ENCODE measurements at regions not wholly inside any gene's neighbourhood (a gene's known extent, or its start where the extent isn't known, plus 50 kb on each side); places are given as distances from the start of the nearest gene placed in this dataset.

DNA sequence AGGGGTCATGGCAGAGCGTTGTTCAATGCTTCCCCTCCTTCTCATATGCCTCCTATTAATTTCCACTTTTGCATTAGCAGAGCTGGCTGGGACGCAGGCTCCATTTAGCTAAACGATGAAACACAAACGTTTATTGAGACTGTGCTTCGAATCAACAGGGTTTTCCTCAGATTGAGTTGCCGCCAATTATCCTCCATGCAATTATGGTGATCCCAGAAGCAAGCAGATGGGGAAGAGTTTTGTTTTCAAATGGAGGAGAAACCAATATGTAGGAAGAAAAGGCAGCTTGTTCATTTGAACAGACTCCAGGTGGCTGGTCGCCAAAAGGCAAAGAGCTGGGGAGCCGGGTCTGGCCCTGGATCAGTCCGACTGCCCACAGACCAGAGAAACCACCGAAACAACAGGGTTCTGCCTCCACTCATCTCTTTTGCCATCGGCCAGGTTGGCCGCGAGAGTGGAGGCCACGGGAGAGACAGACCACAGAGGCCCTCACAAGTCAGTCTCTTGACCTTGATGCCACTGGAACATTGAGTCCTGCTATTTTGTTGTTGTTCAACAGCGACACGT, 184.8 kb downstream of the GBA3 start:
- no peak overlapping the region for H3K27ac Mint-ChIP-seq
- no peak overlapping the region for H3K27ac ChIP-seq (ENCODE audit: low read length)
- no peaks in the 10 kb centered on the region for H3K36me3 ChIP-seq (ENCODE audit: control insufficient read depth in 2 of 2, extremely low read depth in 1 of 2, insufficient read depth in 1 of 2, low read length in 1 of 2)
- no peaks in the 10 kb centered on the region for H3K4me1 Mint-ChIP-seq
- ATAC-seq (replicated peaks in 1 of 4) (no peak), DNase-seq (no peak)
- ChIA-PET POLR2A (no interaction called here), CTCF (no interaction called here)
- 94% methylated on average over 9 of the region's 16 CpGs for WGBS (ENCODE audit: insufficient coverage)
- no peak overlapping the region for H3K4me3 Mint-ChIP-seq
- H3K4me1 ChIP-seq (ENCODE audit: control insufficient read depth in 1 of 2, extremely low read depth in 1 of 2, insufficient read depth in 2 of 2, low read length in 2 of 2) = no peaks in the 10 kb centered on the region
- H3K9me3 Mint-ChIP-seq = peaks cover 0 to 4% (median 4%) of the 10 kb centered on the region in 3 donors
- H3K9me3 ChIP-seq = no peaks in the 10 kb centered on the region
- H3K27me3 ChIP-seq (replicated peaks in 1 of 2; ENCODE audit: control insufficient read depth in 2 of 2, extremely low read depth in 1 of 2, insufficient read depth in 2 of 2, low read length in 1 of 2) = no peaks in the 10 kb centered on the region
- no peaks in the 10 kb centered on the region for H3K36me3 Mint-ChIP-seq
- no peak overlapping the region for H3K4me3 ChIP-seq (ENCODE audit: control insufficient read depth in 1 of 2, extremely low read depth in 1 of 2, low read length in 1 of 2)
- peaks cover 0 to 3% of the 10 kb centered on the region in 2 donors for H3K27me3 Mint-ChIP-seq

DNA sequence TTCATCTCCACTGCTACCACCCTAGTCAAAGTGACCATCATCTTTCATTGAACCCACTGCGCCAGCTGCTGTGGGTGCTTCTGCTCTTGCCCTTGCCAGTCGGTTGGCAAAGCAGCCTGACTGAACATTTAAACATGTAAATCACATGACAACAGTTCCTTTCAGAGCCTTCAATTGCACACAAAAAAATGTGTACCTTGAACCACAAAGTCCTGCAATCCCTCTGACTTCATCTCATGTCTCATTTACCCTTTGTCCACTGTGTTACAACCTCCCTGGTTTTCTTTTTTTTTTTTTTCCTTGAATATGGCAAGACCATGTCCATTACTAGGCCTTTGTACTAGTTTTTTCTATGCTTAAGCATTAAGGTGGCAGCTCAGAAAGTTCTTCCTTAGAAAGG, 183.5 kb downstream of the GBA3 start:
- Mint-ChIP-seq H3K4me1 (no peaks in the 10 kb centered on the region), H3K4me3 (no peak overlapping the region), H3K27me3 (peaks cover 0 to 3% of the 10 kb centered on the region in 2 donors), H3K36me3 (no peaks in the 10 kb centered on the region), H3K9me3 (peaks cover 0 to 4% (median 0%) of the 10 kb centered on the region in 3 donors), H3K27ac (no peak overlapping the region)
- no peak overlapping the region for H3K27ac ChIP-seq (ENCODE audit: low read length)
- no peaks in the 10 kb centered on the region for H3K27me3 ChIP-seq (replicated peaks in 1 of 2; ENCODE audit: control insufficient read depth in 2 of 2, extremely low read depth in 1 of 2, insufficient read depth in 2 of 2, low read length in 1 of 2)
- ATAC-seq (replicated peaks in 1 of 4) = no peak
- ChIA-PET CTCF (no interaction called here), POLR2A (no interaction called here)
- no peaks in the 10 kb centered on the region for H3K9me3 ChIP-seq
- no peaks in the 10 kb centered on the region for H3K36me3 ChIP-seq (ENCODE audit: control insufficient read depth in 2 of 2, extremely low read depth in 1 of 2, insufficient read depth in 1 of 2, low read length in 1 of 2)
- whole genome bisulfite sequencing (ENCODE audit: insufficient coverage) = 85% methylated on average over 2 of the region's 2 CpGs
- H3K4me3 ChIP-seq (ENCODE audit: control insufficient read depth in 1 of 2, extremely low read depth in 1 of 2, low read length in 1 of 2) = no peak overlapping the region
- no peak for DNase-seq
- no peaks in the 10 kb centered on the region for H3K4me1 ChIP-seq (ENCODE audit: control insufficient read depth in 1 of 2, extremely low read depth in 1 of 2, insufficient read depth in 2 of 2, low read length in 2 of 2)

DNA sequence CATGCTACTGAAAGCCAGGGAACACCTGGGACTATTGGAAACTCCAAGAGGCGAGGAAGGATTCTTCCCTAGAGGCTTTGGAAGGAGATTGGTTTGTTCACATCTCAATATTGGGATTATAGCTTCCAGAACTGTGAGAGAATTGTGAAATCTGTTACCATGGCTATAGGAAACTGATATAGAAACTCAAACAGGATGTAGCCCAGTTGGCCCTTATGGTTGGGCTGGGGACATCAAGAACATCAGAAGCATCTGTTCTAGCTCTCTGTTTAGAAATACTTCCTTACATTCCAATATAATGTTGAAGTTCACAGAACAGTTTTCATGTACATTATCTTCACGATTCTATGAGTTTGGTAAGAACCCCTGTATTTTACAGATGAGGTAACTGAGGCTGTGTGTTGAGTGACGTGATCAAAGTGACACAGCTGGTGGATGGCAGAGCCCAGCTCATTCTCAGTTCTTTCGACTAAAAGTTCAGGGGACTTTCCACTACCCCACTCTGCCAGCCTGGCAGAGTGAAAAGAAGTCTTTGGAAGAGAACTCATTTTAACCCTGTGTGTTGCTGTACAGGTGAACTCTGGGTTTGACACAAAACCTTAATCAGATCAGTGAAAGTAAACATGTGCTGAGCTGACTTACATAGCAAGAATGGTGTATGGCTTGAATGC, 183.0 kb downstream of the GBA3 start:
- H3K36me3 Mint-ChIP-seq = no peaks in the 10 kb centered on the region
- Histone ChIP-seq H3K27ac (ENCODE audit: low read length) (no peak overlapping the region), H3K9me3 (no peaks in the 10 kb centered on the region), H3K4me1 (ENCODE audit: control insufficient read depth in 1 of 2, extremely low read depth in 1 of 2, insufficient read depth in 2 of 2, low read length in 2 of 2) (no peaks in the 10 kb centered on the region), H3K27me3 (replicated peaks in 1 of 2; ENCODE audit: control insufficient read depth in 2 of 2, extremely low read depth in 1 of 2, insufficient read depth in 2 of 2, low read length in 1 of 2) (no peaks in the 10 kb centered on the region), H3K36me3 (ENCODE audit: control insufficient read depth in 2 of 2, extremely low read depth in 1 of 2, insufficient read depth in 1 of 2, low read length in 1 of 2) (no peaks in the 10 kb centered on the region), H3K4me3 (ENCODE audit: control insufficient read depth in 1 of 2, extremely low read depth in 1 of 2, low read length in 1 of 2) (no peak overlapping the region)
- 11% methylated on average over 1 of the region's 4 CpGs for WGBS (ENCODE audit: insufficient coverage)
- ATAC-seq (replicated peaks in 1 of 4) = no peak
- no peak overlapping the region for H3K27ac Mint-ChIP-seq
- H3K4me1 Mint-ChIP-seq = no peaks in the 10 kb centered on the region
- no peak overlapping the region for H3K4me3 Mint-ChIP-seq
- no peak for DNase-seq
- ChIA-PET POLR2A (no interaction called here), CTCF (no interaction called here)
- H3K9me3 Mint-ChIP-seq = peaks cover 0 to 4% (median 0%) of the 10 kb centered on the region in 3 donors
- no peaks in the 10 kb centered on the region for H3K27me3 Mint-ChIP-seq

DNA sequence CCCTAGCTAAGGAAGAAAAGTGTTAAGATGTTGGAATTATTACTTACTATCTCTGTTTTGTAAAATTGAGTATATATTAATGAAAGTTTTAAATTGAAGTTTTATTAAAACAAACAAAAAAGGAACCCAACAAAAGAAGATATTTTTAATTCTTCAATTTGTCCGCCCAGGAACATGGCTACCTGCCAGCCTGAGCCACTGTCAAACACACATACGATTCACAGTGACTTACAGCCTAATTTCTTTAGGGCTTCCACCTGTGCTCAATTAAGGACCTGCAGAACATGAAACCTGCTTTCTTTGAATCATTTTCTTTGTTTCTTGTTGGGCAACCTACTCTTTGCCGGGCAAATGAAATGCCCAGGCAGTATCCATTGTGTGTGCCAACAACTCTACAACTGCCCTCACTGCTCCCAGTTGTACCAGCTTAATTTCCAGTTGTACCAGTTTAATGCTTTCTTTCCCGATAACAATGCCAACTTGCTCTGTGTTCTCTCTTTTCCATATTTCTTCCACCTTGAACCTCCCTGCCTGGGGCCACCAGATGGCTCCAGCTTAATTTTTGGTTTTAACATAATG, 181.7 kb downstream of the GBA3 start:
- Histone ChIP-seq H3K36me3 (ENCODE audit: control insufficient read depth in 2 of 2, extremely low read depth in 1 of 2, insufficient read depth in 1 of 2, low read length in 1 of 2) (no peaks in the 10 kb centered on the region), H3K9me3 (no peaks in the 10 kb centered on the region), H3K4me1 (ENCODE audit: control insufficient read depth in 1 of 2, extremely low read depth in 1 of 2, insufficient read depth in 2 of 2, low read length in 2 of 2) (no peaks in the 10 kb centered on the region), H3K4me3 (ENCODE audit: control insufficient read depth in 1 of 2, extremely low read depth in 1 of 2, low read length in 1 of 2) (no peak overlapping the region), H3K27ac (ENCODE audit: low read length) (no peak overlapping the region), H3K27me3 (replicated peaks in 1 of 2; ENCODE audit: control insufficient read depth in 2 of 2, extremely low read depth in 1 of 2, insufficient read depth in 2 of 2, low read length in 1 of 2) (no peaks in the 10 kb centered on the region)
- 84% methylated on average over 4 of the region's 4 CpGs for WGBS (ENCODE audit: insufficient coverage)
- no peak for DNase-seq
- CTCF ChIA-PET = no interaction called here
- peaks cover 0 to 4% (median 0%) of the 10 kb centered on the region in 3 donors for H3K9me3 Mint-ChIP-seq
- H3K4me1 Mint-ChIP-seq = no peaks in the 10 kb centered on the region
- no peaks in the 10 kb centered on the region for H3K36me3 Mint-ChIP-seq
- POLR2A ChIA-PET = no interaction called here
- H3K27me3 Mint-ChIP-seq = no peaks in the 10 kb centered on the region
- H3K27ac Mint-ChIP-seq = no peak overlapping the region
- no peak overlapping the region for H3K4me3 Mint-ChIP-seq
- ATAC-seq (replicated peaks in 1 of 4) = no peak

DNA sequence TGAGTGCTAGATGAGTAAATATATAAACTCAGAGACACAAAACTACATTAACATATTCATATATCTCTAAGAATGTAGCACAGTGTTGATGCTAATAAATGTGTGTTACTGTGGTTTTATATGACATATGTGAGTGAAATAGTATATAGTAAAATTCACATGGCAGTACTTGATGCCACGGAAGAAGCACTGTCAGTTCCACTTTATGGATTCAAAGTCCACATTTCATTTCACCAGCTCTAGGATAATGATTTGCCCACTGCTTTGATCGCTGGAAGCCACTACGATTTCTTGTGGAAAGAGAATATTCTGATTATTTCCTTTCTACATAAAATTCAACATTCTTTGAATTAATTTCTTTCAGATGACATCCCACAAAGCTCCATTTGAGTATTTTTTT, 181.2 kb downstream of the GBA3 start:
- H3K27ac ChIP-seq (ENCODE audit: low read length) = no peak overlapping the region
- POLR2A ChIA-PET = no interaction called here
- no peaks in the 10 kb centered on the region for H3K9me3 ChIP-seq
- no CpG with 5 or more reads among the region's 3 CpGs for WGBS (ENCODE audit: insufficient coverage)
- Mint-ChIP-seq H3K27ac (no peak overlapping the region), H3K4me3 (no peak overlapping the region), H3K9me3 (peaks cover 0 to 4% (median 0%) of the 10 kb centered on the region in 3 donors), H3K4me1 (no peaks in the 10 kb centered on the region), H3K36me3 (no peaks in the 10 kb centered on the region), H3K27me3 (no peaks in the 10 kb centered on the region)
- no peak for ATAC-seq (replicated peaks in 1 of 4)
- DNase-seq = no peak
- no peak overlapping the region for H3K4me3 ChIP-seq (ENCODE audit: control insufficient read depth in 1 of 2, extremely low read depth in 1 of 2, low read length in 1 of 2)
- CTCF ChIA-PET = no interaction called here
- no peaks in the 10 kb centered on the region for H3K27me3 ChIP-seq (replicated peaks in 1 of 2; ENCODE audit: control insufficient read depth in 2 of 2, extremely low read depth in 1 of 2, insufficient read depth in 2 of 2, low read length in 1 of 2)
- H3K36me3 ChIP-seq (ENCODE audit: control insufficient read depth in 2 of 2, extremely low read depth in 1 of 2, insufficient read depth in 1 of 2, low read length in 1 of 2) = no peaks in the 10 kb centered on the region
- no peaks in the 10 kb centered on the region for H3K4me1 ChIP-seq (ENCODE audit: control insufficient read depth in 1 of 2, extremely low read depth in 1 of 2, insufficient read depth in 2 of 2, low read length in 2 of 2)

DNA sequence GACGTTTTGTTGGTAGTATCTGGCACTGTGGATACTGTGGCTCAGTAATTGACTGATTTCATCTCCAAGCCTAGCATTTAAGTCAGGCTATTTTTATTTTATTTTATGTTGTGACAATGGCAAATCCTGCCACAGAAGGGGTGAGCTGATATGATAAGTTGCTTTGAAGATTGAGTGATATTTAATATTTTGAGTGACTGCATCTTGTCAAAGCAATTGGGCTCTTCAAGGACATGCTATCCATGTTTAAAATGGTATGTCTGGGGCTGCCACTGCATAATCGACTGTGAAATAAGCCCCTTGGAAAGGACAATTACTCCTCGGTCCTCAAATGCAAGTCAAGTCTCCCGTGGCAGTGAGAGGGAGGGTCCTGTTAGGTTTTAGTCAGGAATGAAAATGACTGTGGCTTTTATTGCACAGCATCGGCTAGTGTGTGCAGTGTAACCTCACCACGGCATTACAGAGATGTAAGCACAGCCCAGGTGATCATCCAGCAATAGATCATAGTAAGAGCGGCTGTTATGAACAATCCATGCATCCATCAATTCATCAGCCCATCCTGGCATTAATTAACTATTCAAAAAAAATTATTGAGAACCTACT, 178.2 kb downstream of the GBA3 start:
- POLR2A ChIA-PET = no interaction called here
- 70% methylated on average over 3 of the region's 7 CpGs for WGBS (ENCODE audit: insufficient coverage)
- no peak overlapping the region for H3K4me3 ChIP-seq (ENCODE audit: control insufficient read depth in 1 of 2, extremely low read depth in 1 of 2, low read length in 1 of 2)

More for the DNA sequence above, 178.2 kb downstream of the GBA3 start:
- H3K9me3 Mint-ChIP-seq = peaks cover 0 to 4% (median 3%) of the 10 kb centered on the region in 3 donors
- no peak overlapping the region for H3K4me3 Mint-ChIP-seq
- Histone ChIP-seq H3K27ac (ENCODE audit: low read length) (no peak overlapping the region), H3K9me3 (no peaks in the 10 kb centered on the region), H3K27me3 (replicated peaks in 1 of 2; ENCODE audit: control insufficient read depth in 2 of 2, extremely low read depth in 1 of 2, insufficient read depth in 2 of 2, low read length in 1 of 2) (no peaks in the 10 kb centered on the region), H3K36me3 (ENCODE audit: control insufficient read depth in 2 of 2, extremely low read depth in 1 of 2, insufficient read depth in 1 of 2, low read length in 1 of 2) (no peaks in the 10 kb centered on the region), H3K4me1 (ENCODE audit: control insufficient read depth in 1 of 2, extremely low read depth in 1 of 2, insufficient read depth in 2 of 2, low read length in 2 of 2) (no peaks in the 10 kb centered on the region)
- no peaks in the 10 kb centered on the region for H3K4me1 Mint-ChIP-seq
- DNase-seq = no peak
- CTCF ChIA-PET = no interaction called here
- ATAC-seq (replicated peaks in 1 of 4) = no peak
- no peak overlapping the region for H3K27ac Mint-ChIP-seq
- H3K27me3 Mint-ChIP-seq = no peaks in the 10 kb centered on the region
- no peaks in the 10 kb centered on the region for H3K36me3 Mint-ChIP-seq
